HUDEP-2 (cell line): ENCODE measurements at regions not wholly inside any gene's neighbourhood (a gene's known extent, or its start where the extent isn't known, plus 50 kb on each side); places are given as distances from the start of the nearest gene placed in this dataset.
"Not testable (repeated sequence)": the region's sequence is repeated elsewhere in the genome, so short reads cannot be mapped to it uniquely, and the experiment has no call there.

Experiments
- DNase-seq, 76 experiments: peaks; one replicate each; lab custom pipeline; 2025; ENCODE audit not compliant: unreplicated experiment in 76 of 76; lab: John Stamatoyannopoulos, UW

DNA sequence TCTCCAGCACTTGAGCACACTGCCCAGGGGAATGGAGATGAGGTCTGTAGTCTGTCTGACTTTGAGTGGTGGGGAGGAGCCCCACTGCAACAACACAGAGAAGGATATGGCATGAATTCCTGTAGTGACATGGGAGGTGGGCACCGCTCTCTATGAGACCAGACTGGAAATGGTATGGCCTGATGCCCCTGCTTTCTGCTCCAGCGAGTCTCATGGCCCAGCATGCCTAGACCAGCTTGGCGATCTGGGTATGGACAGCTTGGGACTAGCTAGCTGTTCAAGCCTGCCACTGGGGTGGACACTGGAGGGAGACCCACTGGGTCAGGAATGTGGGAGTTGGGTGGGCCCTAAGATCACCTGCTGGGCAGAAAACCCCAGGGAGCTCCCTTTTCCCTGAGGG is 477.8 kb upstream of the SEL1L start:
- DNase-seq = no peak

DNA sequence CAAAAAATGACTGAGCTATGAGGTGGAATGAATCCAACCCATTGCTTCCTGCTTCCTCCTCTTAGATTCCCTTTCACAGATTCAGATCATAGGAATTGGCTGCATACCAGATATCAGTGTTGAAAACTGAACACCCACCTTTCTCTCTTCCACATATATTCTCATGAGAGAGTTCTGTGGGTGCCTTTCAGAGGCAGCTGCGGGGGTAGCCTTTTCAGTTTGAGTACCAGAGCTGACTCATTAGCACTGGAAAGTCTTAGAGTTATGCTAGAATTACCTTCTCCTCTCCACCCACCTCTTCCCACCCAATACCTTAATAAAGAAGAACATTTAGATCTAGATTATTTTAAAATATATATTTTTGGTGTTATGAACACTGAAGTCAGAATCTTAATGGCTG is 495.4 kb upstream of the SEL1L start:
- DNase-seq = no peak

DNA sequence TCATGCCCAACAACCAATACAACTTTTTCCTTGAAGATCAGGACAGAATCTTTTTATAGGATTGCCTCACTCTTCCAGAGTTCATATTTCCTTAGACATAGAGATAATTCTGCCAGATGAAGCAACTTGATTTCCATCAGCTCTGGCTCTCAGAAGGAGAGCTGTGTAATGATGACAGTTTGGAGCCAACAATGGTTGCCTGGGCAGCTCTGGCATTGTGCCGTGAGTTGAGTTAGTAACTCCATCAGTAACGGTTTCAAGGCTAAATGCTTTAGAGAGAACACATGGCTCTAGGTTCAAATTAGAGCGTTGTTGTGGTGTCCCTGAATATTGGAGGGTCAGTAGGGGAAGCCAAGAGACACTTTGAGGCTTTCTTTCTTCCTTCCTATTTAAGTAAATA is 501.7 kb upstream of the SEL1L start:
- no peak for DNase-seq

DNA sequence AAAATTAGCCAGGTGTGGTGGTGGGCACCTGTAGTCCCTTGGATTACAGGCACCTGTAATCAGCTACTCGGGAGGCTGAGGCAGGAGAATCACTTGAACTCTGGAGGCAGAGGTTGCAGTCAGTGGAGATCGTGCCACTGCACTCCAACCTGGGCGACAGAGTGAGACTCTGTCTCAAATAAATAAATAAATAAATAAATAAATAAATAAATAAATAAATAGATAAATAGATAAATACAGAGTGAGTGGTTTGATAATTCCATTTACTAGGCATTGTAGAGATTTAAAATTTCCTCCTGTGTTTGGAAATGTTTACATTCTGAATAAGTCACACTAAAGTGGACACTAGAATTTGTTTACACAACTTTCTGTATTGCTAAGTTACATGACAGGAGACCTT is 504.4 kb upstream of the SEL1L start:
- DNase-seq = not testable (repeated sequence)

DNA sequence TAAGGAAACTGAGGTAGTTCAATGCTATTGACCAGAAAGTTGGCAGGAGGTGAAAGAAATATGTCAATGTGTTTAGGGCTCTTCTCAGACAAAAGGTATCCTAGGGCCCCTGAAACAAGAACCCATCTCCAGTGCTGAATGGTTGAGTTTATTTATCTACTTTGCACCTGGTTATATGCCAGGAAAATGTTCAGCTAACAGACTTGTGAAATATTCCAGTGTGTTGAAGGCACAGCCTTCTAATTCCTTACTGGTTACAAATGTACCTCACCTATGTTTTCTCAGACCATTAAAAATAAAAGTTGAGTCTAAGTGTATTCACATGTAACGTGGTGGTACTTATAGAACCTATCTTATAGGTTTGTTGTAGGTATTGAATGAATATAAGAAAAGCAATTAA is 511.7 kb upstream of the SEL1L start:
- DNase-seq = no peak

DNA sequence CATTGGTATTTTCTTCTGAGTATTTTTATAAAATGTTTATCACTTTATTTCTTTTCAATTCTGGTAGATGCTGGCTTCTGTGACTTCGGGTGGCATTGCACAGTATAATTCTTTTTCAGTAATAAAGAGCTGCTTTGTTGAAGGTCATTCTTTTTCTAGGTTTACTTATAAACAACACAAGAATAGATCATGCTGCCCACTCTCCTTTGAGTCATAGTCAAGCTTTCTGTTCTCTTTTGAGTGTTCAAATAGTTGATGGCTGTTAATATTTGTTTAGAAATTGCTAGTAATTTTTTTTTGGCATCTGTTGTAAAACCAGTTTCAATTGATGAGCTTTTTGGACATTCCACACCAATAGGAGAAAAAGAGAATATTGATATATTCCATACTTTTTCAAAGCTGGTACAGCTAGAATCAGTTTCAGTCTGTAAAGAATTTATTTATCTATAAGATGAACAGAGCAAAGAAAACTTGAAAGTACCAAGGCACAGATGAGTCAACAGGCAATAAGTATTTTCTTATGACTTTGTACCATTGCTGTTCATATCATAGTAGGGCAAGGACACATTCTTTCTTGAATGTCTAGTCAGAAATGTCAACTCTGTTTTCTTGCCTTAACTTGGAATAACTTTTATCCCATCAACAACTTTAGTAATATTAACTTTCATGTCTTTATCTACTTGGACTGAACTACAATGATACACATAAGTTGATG is 513.0 kb upstream of the SEL1L start:
- DNase-seq = no peak

DNA sequence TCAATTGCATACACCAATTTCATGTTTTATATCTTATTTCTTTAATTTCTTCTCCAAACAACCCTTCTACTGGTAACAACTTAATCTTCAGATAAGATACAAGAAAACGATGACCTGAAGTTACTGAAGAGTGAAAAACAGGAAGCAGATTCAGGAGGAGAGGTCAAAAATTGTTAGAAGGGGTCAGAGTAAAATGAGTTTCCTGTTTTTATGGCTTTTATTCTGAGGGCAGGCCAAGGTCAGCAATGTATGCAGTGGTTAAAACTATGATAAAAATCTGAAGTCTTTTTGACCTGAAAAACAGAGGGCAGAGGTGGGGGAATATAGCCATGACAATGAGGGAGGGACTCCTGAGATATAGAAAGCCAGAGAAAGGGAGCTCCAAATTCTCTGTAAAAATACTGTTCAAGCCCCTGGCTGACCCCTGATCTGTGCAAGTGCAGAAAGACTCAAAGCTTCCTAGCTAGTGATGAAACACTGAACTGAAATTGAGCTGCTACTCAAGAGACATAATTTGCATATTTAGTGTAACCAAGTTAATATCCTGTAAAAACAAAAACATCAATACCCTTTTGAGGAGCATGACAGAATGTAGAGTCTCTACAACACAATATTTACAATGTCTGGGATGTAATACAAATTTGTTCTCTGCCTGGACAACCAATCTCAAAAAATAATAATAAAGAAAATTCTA is 514.3 kb upstream of the SEL1L start:
- DNase-seq = no peak

DNA sequence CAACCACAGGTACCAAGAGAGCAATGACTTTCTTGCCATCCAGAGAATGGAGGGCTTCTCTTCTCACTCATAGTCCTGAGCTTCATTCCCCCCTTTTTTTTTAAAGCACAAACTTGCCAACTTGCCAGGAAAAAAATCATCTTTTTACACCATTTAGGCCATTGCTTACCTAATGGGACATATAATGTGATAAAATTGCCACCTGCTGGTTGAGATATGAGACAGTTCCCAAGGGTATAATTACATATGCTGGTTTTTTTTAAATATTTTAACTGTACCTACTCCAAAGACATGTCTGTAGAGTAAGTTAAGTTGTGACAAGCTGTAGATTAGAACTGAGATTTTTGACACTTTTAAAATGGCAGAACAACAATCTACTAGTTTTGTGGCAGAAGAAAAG is 519.1 kb upstream of the SEL1L start:
- DNase-seq = no peak

DNA sequence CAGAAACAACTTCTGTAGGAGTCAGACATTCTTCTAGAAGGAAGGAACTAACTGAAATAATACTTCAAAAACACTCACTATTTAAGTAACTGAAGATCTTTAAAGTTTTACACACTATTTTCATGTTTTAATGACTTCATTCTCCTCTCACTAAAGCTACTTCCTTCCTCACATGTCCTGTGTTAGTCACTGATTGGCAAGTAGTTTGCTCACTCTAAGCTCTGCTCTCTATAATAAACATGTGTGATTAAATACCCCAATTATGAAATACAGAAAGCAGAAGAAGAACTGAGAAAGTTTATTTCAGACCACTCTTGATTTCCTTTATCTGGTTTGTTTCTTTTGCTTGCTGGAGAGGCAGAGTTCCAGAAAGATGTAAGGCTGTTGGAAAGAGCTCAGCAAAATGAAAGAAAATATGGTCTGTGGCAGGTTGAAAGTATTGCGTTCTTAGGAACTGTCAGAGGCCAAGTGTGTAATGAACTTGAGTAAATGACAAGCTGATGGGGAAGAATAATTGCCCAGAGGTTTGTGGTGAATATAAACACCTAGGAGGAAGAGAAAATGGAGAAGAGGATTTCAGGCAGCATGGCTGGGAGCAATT is 522.0 kb upstream of the SEL1L start:
- no peak for DNase-seq

DNA sequence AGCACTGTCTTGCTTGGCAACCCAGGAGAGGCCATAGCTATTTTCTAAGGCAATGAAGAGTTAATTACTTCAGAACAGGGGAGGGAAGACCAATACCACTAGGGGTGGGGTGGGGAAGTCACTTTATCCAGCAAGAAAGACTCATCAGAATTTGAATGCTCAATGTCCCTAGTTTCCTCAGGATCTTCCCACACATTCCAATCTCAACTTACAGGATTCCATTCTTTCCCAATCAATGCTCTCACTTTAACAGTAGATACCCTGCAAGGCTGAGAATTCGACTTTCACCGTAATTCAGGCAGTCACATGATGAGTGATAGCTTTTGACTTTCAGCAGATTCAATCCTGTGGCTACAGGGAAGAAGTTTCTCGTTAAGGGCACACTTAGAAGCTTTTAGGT is 526.6 kb upstream of the SEL1L start:
- DNase-seq = no peak

DNA sequence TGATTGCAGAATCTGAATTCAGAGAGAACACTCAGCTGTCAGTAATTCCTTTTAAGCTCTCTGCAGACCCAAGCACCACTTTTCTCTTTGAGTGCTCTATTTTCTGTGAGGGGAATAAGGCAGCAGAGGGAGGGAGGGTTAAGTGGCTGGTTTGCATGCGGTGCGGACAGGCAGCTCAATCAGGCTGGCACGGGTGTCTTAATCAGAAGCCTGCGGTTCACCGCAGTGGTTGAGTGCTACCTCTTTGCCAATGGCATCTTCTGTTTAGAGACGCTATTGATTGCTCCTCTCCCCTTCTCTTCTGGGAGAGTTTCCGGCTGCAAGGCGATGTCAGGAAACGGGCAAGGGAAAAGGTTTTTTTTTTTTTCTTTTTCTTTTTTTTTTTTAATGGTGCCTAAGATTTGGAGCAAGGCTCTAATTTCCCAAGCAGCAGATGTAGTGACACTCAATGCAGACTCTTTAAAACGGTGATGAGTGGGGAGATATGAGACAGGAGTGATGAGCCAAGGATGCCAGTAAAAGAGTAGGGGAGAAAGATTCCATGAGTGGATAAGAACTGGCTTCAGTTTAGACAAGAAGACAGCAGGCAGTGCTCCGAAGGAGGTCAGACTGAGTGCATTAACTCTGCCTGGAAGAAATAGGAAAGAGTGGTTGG is 533.7 kb upstream of the SEL1L start:
- DNase-seq = no peak

DNA sequence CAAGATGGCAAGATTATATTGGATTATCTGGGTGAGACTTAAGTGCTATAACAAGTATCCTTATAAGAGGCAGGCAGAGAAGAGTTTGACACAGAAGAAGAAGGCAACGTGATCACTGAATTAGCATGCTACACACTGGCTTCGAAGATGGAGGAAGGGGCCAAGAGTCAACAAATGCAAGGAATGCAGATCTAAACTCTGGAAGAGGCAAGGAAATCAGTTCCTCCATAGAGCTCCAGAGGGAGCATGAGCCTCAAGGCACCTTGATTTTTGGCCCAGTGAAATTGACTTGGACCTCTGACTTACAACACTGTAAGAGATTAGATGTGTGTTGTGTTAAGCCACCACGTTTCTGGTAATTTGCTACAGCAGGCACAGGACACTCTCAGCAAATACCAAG is 536.4 kb upstream of the SEL1L start:
- DNase-seq = no peak

DNA sequence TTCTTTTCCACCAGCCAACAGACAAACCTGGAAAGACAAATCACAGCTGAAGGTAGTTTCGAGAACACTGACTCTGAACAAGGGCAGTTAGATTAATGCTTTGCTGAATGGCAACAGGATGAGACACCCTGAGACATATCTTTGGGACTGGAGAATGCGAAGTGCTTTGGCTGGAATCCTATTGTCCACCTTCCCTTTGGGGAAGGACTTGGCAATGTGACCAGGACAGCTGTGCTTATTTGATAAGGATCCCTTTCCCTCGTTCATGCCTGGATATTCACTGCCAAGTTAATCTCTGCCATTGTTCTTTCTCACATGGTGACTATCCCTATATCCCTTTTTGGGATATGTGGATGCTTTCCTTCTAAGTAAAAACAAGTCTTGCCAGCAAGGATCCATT is 537.1 kb upstream of the SEL1L start:
- no peak for DNase-seq

DNA sequence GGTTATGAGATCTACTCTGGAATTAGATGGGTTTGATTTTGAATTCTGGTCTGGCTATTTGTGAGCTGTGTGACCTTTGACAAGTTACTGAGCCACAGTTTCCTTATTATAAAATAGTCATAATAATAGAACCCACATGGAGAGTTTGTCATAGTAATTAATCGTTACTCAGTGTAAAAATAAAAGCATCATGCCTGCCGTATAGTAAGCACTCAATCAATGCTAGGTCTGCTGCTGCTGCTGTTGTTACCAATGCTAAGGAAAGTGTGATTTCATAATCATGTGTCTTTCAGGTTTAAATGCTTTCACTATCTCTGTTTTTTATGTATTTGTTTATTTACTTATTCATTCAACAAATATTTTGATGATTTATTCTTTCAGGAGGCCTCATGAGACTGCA is 539.9 kb upstream of the SEL1L start:
- DNase-seq = no peak

DNA sequence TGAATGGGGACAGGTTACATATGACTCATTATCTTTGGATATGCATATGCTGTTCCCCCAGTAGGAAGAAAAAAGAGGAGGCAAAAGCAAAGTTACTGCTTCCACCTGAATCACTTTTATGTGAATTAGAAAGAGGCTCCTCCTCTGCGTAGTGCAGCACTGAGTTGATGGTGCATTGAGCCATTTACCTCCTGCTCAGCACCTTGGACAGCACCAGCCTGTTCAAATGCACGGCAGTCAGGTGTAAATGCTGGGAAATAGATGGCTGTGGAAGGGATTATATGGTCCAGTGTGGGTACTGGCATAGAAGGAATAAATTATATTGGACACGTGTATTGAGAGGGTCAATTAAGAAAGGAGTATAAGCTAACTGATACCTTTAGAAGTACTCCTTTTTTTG is 541.9 kb upstream of the SEL1L start:
- peak in 12 of 76 experiments; percentile 0 to 40 (median 3) for DNase-seq

DNA sequence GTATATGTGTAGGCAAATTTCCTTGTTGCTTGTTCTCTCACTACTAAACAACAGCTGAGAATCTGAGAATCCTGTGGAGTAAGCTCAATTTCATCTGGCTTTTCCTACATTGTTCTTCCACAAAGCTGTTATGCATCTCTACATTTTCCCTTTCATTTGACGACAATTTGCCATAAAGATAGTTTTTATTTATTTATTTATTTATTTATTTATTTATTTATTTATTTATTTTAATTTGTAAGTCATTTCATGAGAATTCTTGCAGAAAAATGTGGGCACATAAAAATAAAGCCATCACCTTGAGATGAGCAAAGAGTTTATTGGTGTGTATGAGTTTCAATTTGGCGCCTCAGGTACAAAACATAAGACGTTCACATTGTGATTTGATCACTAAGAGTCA is 545.9 kb upstream of the SEL1L start:
- DNase-seq = no peak

DNA sequence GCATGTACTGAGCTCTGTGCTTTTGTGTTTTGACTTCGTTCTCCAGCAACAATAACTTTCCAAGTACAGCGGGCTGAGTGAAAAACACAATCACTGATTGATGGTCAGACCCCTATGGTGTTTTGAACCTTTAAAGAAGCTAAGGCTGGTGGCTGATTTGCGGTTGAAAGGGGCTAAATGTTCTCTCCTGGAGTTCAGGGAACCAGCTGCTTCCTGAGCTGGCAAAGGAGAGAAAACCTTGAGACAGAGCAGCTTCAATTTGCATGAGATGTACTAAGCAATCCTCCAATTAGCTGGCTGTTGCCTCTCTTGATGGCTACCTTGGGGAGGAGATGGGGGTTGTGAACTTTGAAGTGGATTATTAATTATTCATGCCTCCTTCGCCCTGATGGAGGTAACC is 546.7 kb upstream of the SEL1L start:
- no peak for DNase-seq

DNA sequence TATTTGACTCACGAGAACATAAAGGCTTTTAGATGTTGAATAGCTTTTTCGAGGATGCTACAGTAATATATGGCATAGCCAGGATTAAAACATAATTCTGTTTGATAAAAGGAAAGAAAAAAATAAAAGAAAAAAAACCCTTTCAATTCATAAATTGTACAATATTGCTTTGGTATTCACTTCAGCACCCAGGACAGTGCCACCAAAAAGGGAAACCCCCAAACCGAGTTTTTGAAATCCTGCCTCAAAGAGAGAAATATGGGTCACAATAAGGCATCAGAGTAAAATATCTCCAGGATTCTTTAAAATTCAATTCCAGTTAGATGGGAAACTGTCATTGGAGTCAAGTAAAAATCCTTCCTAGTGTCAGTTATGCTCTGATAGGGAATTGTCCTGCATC is 551.2 kb upstream of the SEL1L start:
- DNase-seq = no peak

DNA sequence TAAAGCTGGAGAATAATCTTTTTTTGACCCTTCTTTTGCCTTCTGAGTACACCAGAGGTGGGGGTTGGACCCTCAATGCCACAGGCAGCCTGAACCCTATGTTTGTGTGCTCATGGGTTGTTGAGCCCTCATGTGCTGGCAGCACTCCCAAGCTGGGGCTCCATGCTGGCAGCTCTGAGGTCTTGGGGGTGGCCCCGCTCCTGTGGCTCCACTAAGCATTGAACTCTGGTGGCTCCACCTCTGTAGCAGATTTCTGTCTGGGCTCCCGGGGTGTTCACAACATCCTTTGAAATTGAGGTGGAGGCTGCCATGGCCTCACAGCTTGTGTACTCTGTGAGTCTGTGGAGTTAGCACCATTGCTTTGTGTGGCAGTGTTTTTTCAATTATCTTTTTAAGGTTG is 557.4 kb upstream of the SEL1L start:
- DNase-seq = no peak

DNA sequence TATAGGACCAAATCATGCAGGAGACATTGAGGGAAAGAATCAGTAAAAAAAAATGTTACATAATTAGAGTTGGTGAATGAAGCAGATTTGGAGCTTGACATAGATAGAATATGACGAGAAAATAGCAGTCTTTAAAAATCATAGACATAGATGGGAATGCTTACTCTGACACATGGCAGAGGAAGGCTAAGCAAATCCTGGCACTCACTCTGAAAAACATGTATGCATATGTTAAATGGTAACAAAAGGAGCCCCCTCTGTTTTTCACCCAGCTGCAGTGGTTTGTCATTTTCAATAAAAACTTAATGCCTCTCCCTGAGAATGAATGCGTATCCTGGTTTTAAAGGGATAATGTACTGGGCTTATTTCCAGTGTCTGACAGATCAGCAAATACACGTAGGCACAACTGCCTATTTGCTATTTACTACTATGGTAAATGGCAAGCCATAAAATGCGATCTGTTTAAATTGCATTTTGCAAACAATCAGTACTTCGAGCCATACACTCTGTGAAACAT is 561.2 kb upstream of the SEL1L start:
- no peak for DNase-seq

DNA sequence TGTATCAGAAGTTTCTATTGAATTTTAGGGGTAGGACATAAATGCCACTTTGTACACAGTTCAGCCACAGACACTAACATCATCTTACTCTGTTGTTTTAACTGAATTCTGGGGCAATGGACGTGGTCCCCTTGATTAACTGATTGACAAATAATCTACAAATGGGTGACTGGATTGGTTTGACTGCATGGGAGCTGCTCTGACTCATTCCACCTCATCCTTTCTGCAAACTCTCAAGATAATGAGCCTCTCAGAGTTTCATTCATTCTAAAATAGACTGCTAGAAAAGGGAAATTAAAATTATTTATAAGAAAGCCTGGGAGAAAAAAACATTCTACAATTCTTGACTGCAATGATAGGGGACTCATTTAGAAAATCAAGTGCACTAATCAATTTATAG is 570.4 kb upstream of the SEL1L start:
- no peak for DNase-seq
